ENCODE measurements at regions not wholly inside any gene's neighbourhood (a gene's known extent, or its start where the extent isn't known, plus 50 kb on each side); places are given as distances from the start of the nearest gene placed in this dataset.

DNA sequence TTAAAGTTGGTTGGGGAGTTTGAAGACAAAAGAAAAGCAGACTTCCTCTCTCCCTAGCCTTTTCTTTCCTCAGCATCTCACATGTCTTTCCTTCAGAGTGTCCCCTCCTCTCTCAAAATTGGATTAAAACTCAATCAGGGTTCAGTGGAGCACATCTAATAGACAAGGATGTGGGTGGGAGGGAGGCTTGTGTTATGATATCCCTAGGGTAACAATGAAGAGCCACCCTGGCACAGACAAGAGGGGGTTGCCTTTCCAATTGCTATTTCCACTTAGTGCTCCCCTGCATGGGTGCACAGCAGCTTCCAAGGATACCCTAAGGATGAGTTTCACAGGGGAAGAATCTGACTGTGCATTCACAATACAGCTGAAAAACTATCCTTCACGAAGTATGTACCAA, 585.2 kb upstream of the C9orf72 start:
- in situ Hi-C loops (cut with HindIII; ENCODE audit: extremely low pct_ligation_motif_present, low pct_unique_long_range_greater_than_20kb) (no loop called here), intact Hi-C loops (cut with micrococcal nuclease; ENCODE audit: unreplicated experiment) (no loop called here)
- Histone ChIP-seq H3K27ac (ENCODE audit: extremely low read length, insufficient read depth, low read length) (no peak overlapping the region), H3K9ac (ENCODE audit: insufficient read depth, low read depth, low read length) (no peak overlapping the region), H3K9me3 (ENCODE audit: low read length) (no peaks in the 10 kb centered on the region), H3K36me3 (replicated peaks in 1 of 2; ENCODE audit: control insufficient read depth in 1 of 2, insufficient read depth in 2 of 2, low read length in 2 of 2) (no peaks in the 10 kb centered on the region), H3K4me2 (ENCODE audit: low read depth, low read length) (no peak overlapping the region), H2AFZ (ENCODE audit: low read length) (no peak overlapping the region), H4K20me1 (ENCODE audit: insufficient read depth, low read length) (no peaks in the 10 kb centered on the region), H3K79me2 (ENCODE audit: insufficient read depth, low read length) (no peaks in the 10 kb centered on the region), H3K27me3 (ENCODE audit: control insufficient read depth in 1 of 2, insufficient read depth in 2 of 2, low read length in 2 of 2) (no peaks in the 10 kb centered on the region), H3K4me3 (replicated peaks in 1 of 3; ENCODE audit: insufficient read depth in 1 of 3, low read depth in 2 of 3, low read length in 3 of 3) (no peak overlapping the region), H3K4me1 (ENCODE audit: insufficient read depth, low read length) (no peaks in the 10 kb centered on the region)
- no peak for ATAC-seq
- ChIA-PET POLR2A (no interaction called here), CTCF (ENCODE audit: low intra/inter-chr PET ratio, low total read pairs) (no interaction called here)
- DNase-seq (ENCODE audit: low spot score): no peak
- WGBS (ENCODE audit: low lambda C conversion rate): 15% methylated on average over 1 of the region's 1 CpG
- no peak for TF ChIP-seq ZNF180 (CRISPR knock-in tag; IDR thresholded peaks at IDR 0.05; ENCODE audit: borderline replicate concordance, low read depth)
- no peak for TF ChIP-seq KDM5B (CRISPR knock-in tag; IDR thresholded peaks at IDR 0.05; ENCODE audit: borderline replicate concordance)
- TF ChIP-seq HDAC2 (CRISPR knock-in tag; IDR thresholded peaks at IDR 0.05): no peak
- no peak for TF ChIP-seq CEBPG (CRISPR knock-in tag; IDR thresholded peaks at IDR 0.05)
- no TSS peak for BruUV-seq (replicated peaks)
- FAIRE-seq: no peak

DNA sequence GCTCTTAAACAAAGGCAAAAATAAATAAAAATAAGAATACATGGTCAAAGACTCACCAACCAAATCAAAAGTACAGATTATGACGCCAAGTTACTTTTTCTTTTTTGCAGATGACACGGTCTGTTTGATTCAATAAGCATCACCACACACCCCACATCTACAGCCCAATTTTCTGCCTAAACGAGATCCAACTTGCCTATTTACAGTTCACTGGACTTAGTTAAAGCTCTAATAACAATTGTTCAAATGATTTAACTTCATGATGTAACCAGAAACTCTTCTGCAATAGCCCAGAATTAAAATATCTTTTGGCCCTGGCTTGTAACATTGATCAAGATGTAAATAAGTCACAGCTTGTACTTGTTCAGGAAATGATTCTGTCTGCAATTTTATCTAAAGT, 590.3 kb upstream of the C9orf72 start:
- in situ Hi-C loops (cut with HindIII; ENCODE audit: extremely low pct_ligation_motif_present, low pct_unique_long_range_greater_than_20kb): no loop called here
- Histone ChIP-seq H3K27ac (ENCODE audit: extremely low read length, insufficient read depth, low read length) (no peak overlapping the region), H3K79me2 (ENCODE audit: insufficient read depth, low read length) (no peaks in the 10 kb centered on the region), H3K27me3 (ENCODE audit: control insufficient read depth in 1 of 2, insufficient read depth in 2 of 2, low read length in 2 of 2) (no peaks in the 10 kb centered on the region), H4K20me1 (ENCODE audit: insufficient read depth, low read length) (no peaks in the 10 kb centered on the region), H3K9ac (ENCODE audit: insufficient read depth, low read depth, low read length) (no peak overlapping the region), H3K4me3 (replicated peaks in 1 of 3; ENCODE audit: insufficient read depth in 1 of 3, low read depth in 2 of 3, low read length in 3 of 3) (no peak overlapping the region), H3K9me3 (ENCODE audit: low read length) (no peaks in the 10 kb centered on the region), H2AFZ (ENCODE audit: low read length) (no peak overlapping the region), H3K4me1 (ENCODE audit: insufficient read depth, low read length) (no peaks in the 10 kb centered on the region), H3K36me3 (replicated peaks in 1 of 2; ENCODE audit: control insufficient read depth in 1 of 2, insufficient read depth in 2 of 2, low read length in 2 of 2) (no peaks in the 10 kb centered on the region), H3K4me2 (ENCODE audit: low read depth, low read length) (no peak overlapping the region)
- FAIRE-seq: no peak
- no TSS peak for BruUV-seq (replicated peaks)
- TF ChIP-seq ZSCAN20 (CRISPR knock-in tag; IDR thresholded peaks at IDR 0.05; ENCODE audit: borderline replicate concordance): no peak
- TF ChIP-seq ZNF337 (CRISPR knock-in tag; IDR thresholded peaks at IDR 0.05; ENCODE audit: borderline replicate concordance, low read depth): no peak
- no peak for TF ChIP-seq KAT8 (CRISPR knock-in tag; IDR thresholded peaks at IDR 0.05)
- no peak for TF ChIP-seq ZNF256 (CRISPR knock-in tag; conservative IDR thresholded peaks at IDR 0.05)
- ATAC-seq: no peak
- intact Hi-C loops (cut with micrococcal nuclease; ENCODE audit: unreplicated experiment): no loop called here
- CTCF ChIA-PET (ENCODE audit: low intra/inter-chr PET ratio, low total read pairs): no interaction called here
- no peak for DNase-seq (ENCODE audit: low spot score)
- POLR2A ChIA-PET: no interaction called here
- WGBS (ENCODE audit: low lambda C conversion rate): 1% methylated on average over 3 of the region's 3 CpGs
